ENCODE measurements at regions not wholly inside any gene's neighbourhood (a gene's known extent, or its start where the extent isn't known, plus 50 kb on each side); places are given as distances from the start of the nearest gene placed in this dataset.
"Not testable (repeated sequence)": the region's sequence is repeated elsewhere in the genome, so short reads cannot be mapped to it uniquely, and the experiment has no call there.

DNA sequence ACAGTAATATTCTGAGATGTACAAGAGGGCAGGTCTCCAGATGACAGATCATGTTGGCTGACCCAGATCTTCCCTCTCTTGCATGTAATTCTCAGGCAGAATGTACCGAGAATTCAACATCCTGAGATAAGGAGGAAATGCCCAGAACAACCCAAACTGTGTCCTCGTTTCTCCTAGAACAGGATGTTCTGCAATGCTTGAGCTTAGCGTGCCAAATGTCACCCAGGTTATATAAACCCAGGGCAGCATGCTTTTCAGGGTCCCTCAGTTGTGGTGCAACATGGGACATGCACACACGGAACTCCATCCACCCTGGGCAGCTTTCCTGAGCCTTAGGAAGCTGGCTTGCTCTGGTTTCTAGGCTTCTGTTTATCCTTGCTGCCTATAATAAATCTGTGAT is 102.1 kb upstream of the CMC1 start:
- Histone ChIP-seq H3K27ac (ENCODE audit: low read length) (no peak overlapping the region), H3K36me3 (ENCODE audit: control insufficient read depth in 2 of 2, insufficient read depth in 2 of 2, low read length in 2 of 2) (no peaks in the 10 kb centered on the region)

DNA sequence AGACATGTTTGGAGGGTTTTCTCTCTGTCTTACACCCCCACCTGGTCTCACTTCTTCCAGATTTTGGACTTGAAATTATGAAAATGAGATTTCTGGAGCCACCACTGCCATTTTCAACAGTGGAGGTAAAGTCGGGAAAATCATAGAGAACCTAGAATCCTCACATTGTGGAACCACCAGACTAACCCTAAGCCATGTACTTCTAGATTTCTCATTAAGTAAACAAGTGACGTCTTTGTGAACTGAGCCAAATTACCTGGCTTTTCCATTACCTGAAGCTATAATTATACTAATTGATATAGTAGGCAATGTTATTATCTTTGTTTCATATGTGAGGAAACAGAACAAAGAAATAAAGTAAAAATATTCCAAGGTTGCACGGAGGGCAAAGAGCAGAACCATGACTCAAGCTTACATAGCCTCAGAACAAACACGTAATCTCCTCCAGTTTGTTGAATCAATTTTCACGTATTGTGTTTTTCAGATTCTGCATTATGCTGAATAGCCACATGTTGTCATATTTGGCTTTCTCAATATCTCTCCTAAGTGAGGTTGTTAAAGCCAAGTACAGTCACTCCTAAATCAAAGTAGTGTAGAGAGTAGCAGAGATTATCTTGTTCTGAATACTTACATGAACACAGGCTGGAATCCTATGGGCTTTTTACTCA is 101.3 kb upstream of the CMC1 start:
- Histone ChIP-seq H3K36me3 (ENCODE audit: control insufficient read depth in 2 of 2, insufficient read depth in 2 of 2, low read length in 2 of 2) (no peaks in the 10 kb centered on the region), H3K4me3 (ENCODE audit: low read length in 2 of 2) (no peak overlapping the region), H3K27ac (ENCODE audit: low read length) (no peak overlapping the region), H3K9me3 (ENCODE audit: control insufficient read depth in 2 of 2, low read length in 2 of 2) (no peaks in the 10 kb centered on the region), H3K27me3 (ENCODE audit: control insufficient read depth in 1 of 2, insufficient read depth in 2 of 2, low read length in 2 of 2) (no peaks in the 10 kb centered on the region), H3K4me1 (ENCODE audit: control insufficient read depth, insufficient read depth, low read length) (no peaks in the 10 kb centered on the region), H3K9ac (ENCODE audit: low read length in 2 of 2) (no peak overlapping the region)

More for the DNA sequence above, 102.1 kb upstream of the CMC1 start:
- H3K27me3 ChIP-seq (ENCODE audit: control insufficient read depth in 1 of 2, insufficient read depth in 2 of 2, low read length in 2 of 2) = no peaks in the 10 kb centered on the region
- no peaks in the 10 kb centered on the region for H3K4me1 ChIP-seq (ENCODE audit: control insufficient read depth, insufficient read depth, low read length)
- H3K9ac ChIP-seq (ENCODE audit: low read length in 2 of 2) = no peak overlapping the region
- no peak overlapping the region for H3K4me3 ChIP-seq (ENCODE audit: low read length in 2 of 2)
- no peaks in the 10 kb centered on the region for H3K9me3 ChIP-seq (ENCODE audit: control insufficient read depth in 2 of 2, low read length in 2 of 2)

DNA sequence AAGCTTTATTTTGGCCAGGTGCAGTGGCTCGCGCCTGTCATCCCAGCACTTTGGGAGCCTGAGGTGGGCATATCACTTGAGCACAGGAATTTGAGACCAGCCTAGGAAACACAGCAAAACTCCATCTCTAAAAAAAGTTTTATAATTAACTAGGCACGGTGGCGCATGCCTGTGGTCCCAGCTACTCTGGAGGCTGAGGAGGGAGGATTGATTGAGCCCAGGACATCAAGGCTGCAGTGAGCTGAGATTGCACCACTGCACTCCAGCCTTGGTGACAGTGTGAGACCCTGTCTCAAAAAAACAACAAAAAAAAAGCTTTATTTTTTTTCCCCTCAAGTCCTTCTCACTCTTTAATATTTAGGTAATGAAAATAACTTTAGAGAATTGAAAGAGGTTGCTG is 100.8 kb upstream of the CMC1 start:
- H3K4me3 ChIP-seq (ENCODE audit: low read length in 2 of 2) = no peak overlapping the region
- H3K4me1 ChIP-seq (ENCODE audit: control insufficient read depth, insufficient read depth, low read length) = no peaks in the 10 kb centered on the region
- no peaks in the 10 kb centered on the region for H3K27me3 ChIP-seq (ENCODE audit: control insufficient read depth in 1 of 2, insufficient read depth in 2 of 2, low read length in 2 of 2)
- H3K36me3 ChIP-seq (ENCODE audit: control insufficient read depth in 2 of 2, insufficient read depth in 2 of 2, low read length in 2 of 2) = no peaks in the 10 kb centered on the region
- H3K27ac ChIP-seq (ENCODE audit: low read length) = no peak overlapping the region
- no peak overlapping the region for H3K9ac ChIP-seq (ENCODE audit: low read length in 2 of 2)
- H3K9me3 ChIP-seq (ENCODE audit: control insufficient read depth in 2 of 2, low read length in 2 of 2) = no peaks in the 10 kb centered on the region

DNA sequence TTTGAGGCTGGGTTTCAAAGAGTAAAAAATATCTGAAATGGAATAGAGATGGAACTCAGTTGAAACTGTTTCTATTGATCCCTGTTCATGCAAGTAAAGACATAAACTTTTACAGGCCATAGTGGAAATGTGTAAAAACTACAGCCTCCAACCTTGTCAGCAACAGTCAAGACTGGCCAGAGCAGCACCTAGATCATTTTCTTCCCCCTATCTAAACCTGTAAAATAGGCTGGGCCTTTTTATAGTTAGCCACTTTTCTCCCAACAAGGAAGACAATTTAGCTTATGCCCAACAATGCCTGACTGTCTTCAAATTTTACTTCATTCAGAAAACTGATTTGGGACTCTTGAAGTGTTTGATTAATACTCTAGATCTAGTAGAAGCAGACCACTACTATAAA is 91.5 kb upstream of the CMC1 start:
- H3K4me1 ChIP-seq (ENCODE audit: control insufficient read depth, insufficient read depth, low read length) = no peaks in the 10 kb centered on the region
- peaks cover 0 to 3% of the 10 kb centered on the region in 2 donors for H3K9me3 ChIP-seq (ENCODE audit: control insufficient read depth in 2 of 2, low read length in 2 of 2)
- no peak overlapping the region for H3K9ac ChIP-seq (ENCODE audit: low read length in 2 of 2)
- no peak overlapping the region for H3K27ac ChIP-seq (ENCODE audit: low read length)
- no peak overlapping the region for H3K4me3 ChIP-seq (ENCODE audit: low read length in 2 of 2)
- no peaks in the 10 kb centered on the region for H3K27me3 ChIP-seq (ENCODE audit: control insufficient read depth in 1 of 2, insufficient read depth in 2 of 2, low read length in 2 of 2)
- H3K36me3 ChIP-seq (ENCODE audit: control insufficient read depth in 2 of 2, insufficient read depth in 2 of 2, low read length in 2 of 2) = no peaks in the 10 kb centered on the region

DNA sequence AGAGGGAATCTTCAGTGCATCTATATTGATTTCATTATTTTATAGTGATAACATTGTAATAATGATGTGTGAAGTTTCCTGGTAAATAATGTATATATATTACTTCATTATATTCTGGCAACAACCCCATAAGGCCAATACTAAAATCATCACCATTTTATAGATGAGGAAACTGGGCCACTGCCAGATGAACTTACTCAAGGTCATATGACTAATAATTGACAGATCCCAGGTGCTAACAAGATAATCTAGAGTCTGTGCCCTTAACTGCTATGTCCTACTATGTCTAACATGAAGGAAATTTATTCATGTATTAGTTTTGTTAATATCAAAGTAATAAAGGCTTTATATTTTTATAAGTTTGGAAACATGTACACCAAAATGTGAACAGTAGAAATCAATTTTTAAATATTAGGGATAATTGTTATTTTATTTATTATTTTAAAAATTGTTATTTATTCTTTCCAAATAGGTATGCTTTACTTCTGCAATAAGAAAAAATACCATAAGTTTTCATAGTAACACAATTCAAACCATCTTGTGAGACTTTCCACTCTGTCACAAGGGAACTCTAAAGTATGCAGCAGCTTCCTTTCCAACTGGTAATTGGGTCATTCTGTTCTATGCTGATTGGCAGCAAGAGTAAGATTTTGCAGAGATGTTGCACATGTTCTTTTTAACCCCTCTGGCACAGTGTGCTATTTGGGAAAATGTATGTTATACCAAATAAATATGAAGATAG is 90.8 kb upstream of the CMC1 start:
- no peak overlapping the region for H3K27ac ChIP-seq (ENCODE audit: low read length)
- H3K4me3 ChIP-seq (ENCODE audit: low read length in 2 of 2) = no peak overlapping the region
- no peaks in the 10 kb centered on the region for H3K36me3 ChIP-seq (ENCODE audit: control insufficient read depth in 2 of 2, insufficient read depth in 2 of 2, low read length in 2 of 2)
- H3K9ac ChIP-seq (ENCODE audit: low read length in 2 of 2) = no peak overlapping the region
- peaks cover 0 to 3% of the 10 kb centered on the region in 2 donors for H3K9me3 ChIP-seq (ENCODE audit: control insufficient read depth in 2 of 2, low read length in 2 of 2)
- H3K27me3 ChIP-seq (ENCODE audit: control insufficient read depth in 1 of 2, insufficient read depth in 2 of 2, low read length in 2 of 2) = no peaks in the 10 kb centered on the region
- no peaks in the 10 kb centered on the region for H3K4me1 ChIP-seq (ENCODE audit: control insufficient read depth, insufficient read depth, low read length)

DNA sequence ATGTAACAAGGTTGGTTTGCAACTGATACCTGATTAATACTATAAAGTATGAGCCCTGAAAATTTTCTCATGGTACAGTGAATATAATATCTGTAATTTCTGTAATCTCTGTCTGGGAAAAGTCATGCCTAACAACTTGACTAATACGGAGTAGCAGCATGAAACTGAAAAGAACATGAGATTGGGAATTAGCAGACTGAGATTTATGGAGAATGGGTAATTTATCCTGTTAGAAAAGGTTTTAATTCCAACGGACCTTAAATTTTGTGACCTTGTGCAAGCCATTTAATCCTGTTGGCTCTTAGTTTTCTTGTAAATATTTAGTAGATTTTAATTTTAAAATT is 90.2 kb upstream of the CMC1 start:
- Histone ChIP-seq H3K9me3 (ENCODE audit: control insufficient read depth in 2 of 2, low read length in 2 of 2) (peaks cover 0 to 3% of the 10 kb centered on the region in 2 donors), H3K27me3 (ENCODE audit: control insufficient read depth in 1 of 2, insufficient read depth in 2 of 2, low read length in 2 of 2) (no peaks in the 10 kb centered on the region), H3K9ac (ENCODE audit: low read length in 2 of 2) (no peak overlapping the region), H3K4me1 (ENCODE audit: control insufficient read depth, insufficient read depth, low read length) (no peaks in the 10 kb centered on the region), H3K36me3 (ENCODE audit: control insufficient read depth in 2 of 2, insufficient read depth in 2 of 2, low read length in 2 of 2) (no peaks in the 10 kb centered on the region), H3K4me3 (ENCODE audit: low read length in 2 of 2) (no peak overlapping the region), H3K27ac (ENCODE audit: low read length) (no peak overlapping the region)

DNA sequence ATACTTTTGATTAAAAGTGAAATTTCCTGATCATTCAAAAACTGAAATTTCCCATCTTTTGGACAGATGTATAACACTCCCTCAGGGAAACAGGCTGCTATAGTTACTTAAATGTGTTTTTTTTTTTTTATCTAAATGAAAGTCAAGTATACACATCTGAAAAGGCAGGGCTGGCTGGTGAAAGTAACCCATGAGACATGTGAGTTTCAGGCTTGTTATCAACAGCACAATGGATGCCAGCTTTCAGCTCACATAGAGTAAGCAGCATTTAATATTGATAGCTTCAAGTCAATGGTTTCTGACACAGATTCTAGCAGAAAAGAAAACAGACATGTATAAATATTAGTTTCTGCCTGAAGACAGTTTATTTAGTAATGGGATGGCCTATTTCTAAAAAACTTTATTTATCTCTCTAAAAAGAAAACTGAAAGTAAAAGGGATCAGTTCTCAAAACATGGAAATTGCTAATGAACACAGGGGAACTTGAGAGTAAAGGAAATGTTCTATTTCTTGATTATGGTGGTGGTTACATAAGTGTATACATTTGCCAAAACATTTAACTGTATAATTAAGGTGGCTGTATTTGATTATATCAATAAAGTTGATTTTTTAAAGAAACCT is 89.7 kb upstream of the CMC1 start:
- H3K4me3 ChIP-seq (ENCODE audit: low read length in 2 of 2) = peak overlapping the region in 1 of 2 donors; percentile 12
- H3K27ac ChIP-seq (ENCODE audit: low read length) = no peak overlapping the region
- no peaks in the 10 kb centered on the region for H3K4me1 ChIP-seq (ENCODE audit: control insufficient read depth, insufficient read depth, low read length)
- H3K9ac ChIP-seq (ENCODE audit: low read length in 2 of 2) = peak overlapping the region in 1 of 2 donors; percentile 37
- H3K27me3 ChIP-seq (ENCODE audit: control insufficient read depth in 1 of 2, insufficient read depth in 2 of 2, low read length in 2 of 2) = no peaks in the 10 kb centered on the region
- H3K36me3 ChIP-seq (ENCODE audit: control insufficient read depth in 2 of 2, insufficient read depth in 2 of 2, low read length in 2 of 2) = no peaks in the 10 kb centered on the region
- H3K9me3 ChIP-seq (ENCODE audit: control insufficient read depth in 2 of 2, low read length in 2 of 2) = peaks cover 0 to 3% of the 10 kb centered on the region in 2 donors

DNA sequence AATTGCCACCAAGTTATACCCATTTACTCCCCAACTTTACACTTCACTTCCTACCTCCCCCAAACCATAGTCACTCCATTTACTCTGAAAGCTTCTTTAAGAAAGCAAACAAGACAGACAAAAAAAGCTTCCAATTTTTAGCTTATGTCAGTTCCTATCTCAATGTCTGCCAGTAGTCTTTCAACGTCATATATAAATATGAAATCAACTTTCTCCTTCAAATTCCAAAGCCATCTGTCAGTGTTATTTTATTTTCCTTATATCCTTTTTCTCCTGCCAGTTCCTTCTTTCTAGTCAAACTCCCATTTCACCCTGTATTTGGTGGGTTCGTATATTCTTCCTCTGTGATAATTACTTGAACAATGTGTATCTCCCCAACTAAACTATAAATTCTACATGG is 85.8 kb upstream of the CMC1 start:
- H3K36me3 ChIP-seq (ENCODE audit: control insufficient read depth in 2 of 2, insufficient read depth in 2 of 2, low read length in 2 of 2) = no peaks in the 10 kb centered on the region
- H3K9me3 ChIP-seq (ENCODE audit: control insufficient read depth in 2 of 2, low read length in 2 of 2) = no peaks in the 10 kb centered on the region
- no peak overlapping the region for H3K4me3 ChIP-seq (ENCODE audit: low read length in 2 of 2)
- H3K9ac ChIP-seq (ENCODE audit: low read length in 2 of 2) = no peak overlapping the region
- H3K27ac ChIP-seq (ENCODE audit: low read length) = no peak overlapping the region
- no peaks in the 10 kb centered on the region for H3K4me1 ChIP-seq (ENCODE audit: control insufficient read depth, insufficient read depth, low read length)
- H3K27me3 ChIP-seq (ENCODE audit: control insufficient read depth in 1 of 2, insufficient read depth in 2 of 2, low read length in 2 of 2) = no peaks in the 10 kb centered on the region

DNA sequence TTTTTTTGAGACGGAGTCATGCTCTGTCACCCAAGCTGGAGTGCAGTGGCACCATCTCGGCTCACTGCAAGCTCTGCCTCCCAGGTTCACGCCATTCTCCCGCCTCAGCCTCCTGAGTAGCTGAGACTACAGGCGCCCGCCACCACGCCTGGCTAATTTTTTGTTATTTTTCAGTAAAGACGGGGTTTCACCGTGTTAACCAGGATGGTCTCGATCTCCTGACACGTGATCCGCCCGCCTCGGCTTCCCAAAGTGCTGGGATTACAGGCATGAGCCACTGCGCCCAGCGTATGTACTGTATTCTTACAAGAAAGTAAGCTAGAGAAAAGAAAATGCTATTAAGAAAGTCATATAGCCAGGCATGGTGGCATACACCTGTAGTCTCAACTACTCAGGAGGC is 84.8 kb upstream of the CMC1 start:
- H3K36me3 ChIP-seq (ENCODE audit: control insufficient read depth in 2 of 2, insufficient read depth in 2 of 2, low read length in 2 of 2); H3K4me1 ChIP-seq (ENCODE audit: control insufficient read depth, insufficient read depth, low read length); H3K27me3 ChIP-seq (ENCODE audit: control insufficient read depth in 1 of 2, insufficient read depth in 2 of 2, low read length in 2 of 2); H3K27ac ChIP-seq (ENCODE audit: low read length); H3K9ac ChIP-seq (ENCODE audit: low read length in 2 of 2); H3K9me3 ChIP-seq (ENCODE audit: control insufficient read depth in 2 of 2, low read length in 2 of 2); H3K4me3 ChIP-seq (ENCODE audit: low read length in 2 of 2): not testable (repeated sequence)

DNA sequence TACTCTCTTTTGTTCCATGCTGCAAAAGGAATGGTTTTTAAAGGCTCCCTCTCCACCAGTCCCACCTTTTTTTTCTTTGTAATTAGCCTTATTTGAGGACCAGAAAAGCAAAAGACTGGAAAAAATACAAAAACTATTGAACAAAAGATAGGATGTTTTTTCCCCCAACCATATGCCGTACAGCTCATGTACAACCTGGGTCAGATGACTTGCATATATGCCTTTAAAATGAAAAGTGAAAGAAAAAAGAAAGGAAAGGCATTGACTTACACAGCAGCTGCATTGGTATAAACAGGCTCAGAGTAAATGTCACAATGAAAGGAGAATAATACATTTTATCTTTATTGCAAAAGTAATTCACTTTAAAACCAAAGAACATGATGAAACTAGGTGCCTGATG is 69.5 kb upstream of the CMC1 start:
- Histone ChIP-seq H3K36me3 (ENCODE audit: control insufficient read depth in 2 of 2, insufficient read depth in 2 of 2, low read length in 2 of 2) (no peaks in the 10 kb centered on the region), H3K9me3 (ENCODE audit: control insufficient read depth in 2 of 2, low read length in 2 of 2) (no peaks in the 10 kb centered on the region), H3K27ac (ENCODE audit: low read length) (no peak overlapping the region), H3K27me3 (ENCODE audit: control insufficient read depth in 1 of 2, insufficient read depth in 2 of 2, low read length in 2 of 2) (no peaks in the 10 kb centered on the region), H3K4me1 (ENCODE audit: control insufficient read depth, insufficient read depth, low read length) (no peaks in the 10 kb centered on the region), H3K9ac (ENCODE audit: low read length in 2 of 2) (no peak overlapping the region), H3K4me3 (ENCODE audit: low read length in 2 of 2) (no peak overlapping the region)

DNA sequence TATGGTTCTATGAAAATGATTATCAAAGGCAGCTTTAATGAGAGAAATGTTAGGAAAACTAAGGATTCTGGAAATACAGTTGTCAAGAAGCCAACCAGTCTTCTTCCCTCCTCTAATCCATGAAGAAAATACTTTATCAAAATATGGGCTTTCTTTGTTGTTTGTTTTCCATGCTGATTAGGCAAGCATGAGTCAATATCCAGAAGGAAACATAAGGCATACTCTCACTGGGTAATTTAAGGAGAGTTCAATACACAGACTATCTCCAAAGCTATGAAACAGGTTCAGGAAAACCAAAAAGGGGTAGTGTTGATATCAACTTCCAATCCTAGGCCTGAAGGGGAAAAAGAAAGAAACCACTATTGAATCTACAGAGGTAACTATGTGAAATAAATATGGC is 68.7 kb upstream of the CMC1 start:
- no peaks in the 10 kb centered on the region for H3K36me3 ChIP-seq (ENCODE audit: control insufficient read depth in 2 of 2, insufficient read depth in 2 of 2, low read length in 2 of 2)

More for the DNA sequence above, 68.7 kb upstream of the CMC1 start:
- no peak overlapping the region for H3K4me3 ChIP-seq (ENCODE audit: low read length in 2 of 2)
- no peak overlapping the region for H3K9ac ChIP-seq (ENCODE audit: low read length in 2 of 2)
- H3K4me1 ChIP-seq (ENCODE audit: control insufficient read depth, insufficient read depth, low read length) = no peaks in the 10 kb centered on the region
- H3K27ac ChIP-seq (ENCODE audit: low read length) = no peak overlapping the region
- H3K27me3 ChIP-seq (ENCODE audit: control insufficient read depth in 1 of 2, insufficient read depth in 2 of 2, low read length in 2 of 2) = no peaks in the 10 kb centered on the region
- H3K9me3 ChIP-seq (ENCODE audit: control insufficient read depth in 2 of 2, low read length in 2 of 2) = no peaks in the 10 kb centered on the region
